ENCODE measurements at regions not wholly inside any gene's neighbourhood (a gene's known extent, or its start where the extent isn't known, plus 50 kb on each side); places are given as distances from the start of the nearest gene placed in this dataset.

- TF ChIP-seq CTCF (IDR thresholded peaks at IDR 0.05; ENCODE audit: low read length) (no peak), EZH2 (optimal IDR thresholded peaks at IDR 0.05; ENCODE audit: low read depth, low read length) (no peak), EZH2phosphoT487 (IDR thresholded peaks at IDR 0.05; ENCODE audit: low read length) (no peak)
Observed at GRCh38 chr15:46685096-46685495, 1032.2 kb upstream of the SEMA6D start.

Measured in MM.1S (cell line).